ENCODE measurements at regions not wholly inside any gene's neighbourhood (a gene's known extent, or its start where the extent isn't known, plus 50 kb on each side); places are given as distances from the start of the nearest gene placed in this dataset.

GRCh38 chr14:48936362-48936761, 649.8 kb downstream of the RPS29 start:
- TF ChIP-seq CTCF (conservative IDR thresholded peaks at IDR 0.05; ENCODE audit: low read depth, low read length) (no peak), EZH2 (IDR thresholded peaks at IDR 0.05; ENCODE audit: low read length, unreplicated experiment) (no peak)
